ENCODE measurements at regions not wholly inside any gene's neighbourhood (a gene's known extent, or its start where the extent isn't known, plus 50 kb on each side); places are given as distances from the start of the nearest gene placed in this dataset.

GRCh38 chr13:73677048-73677601 lies 457.1 kb downstream of the KLF12 start:
- no peak overlapping the region for H3K4me3 ChIP-seq (IDR thresholded peaks at IDR 0.05; ENCODE audit: insufficient read depth, low read depth, low read length)
- H3K79me2 ChIP-seq (ENCODE audit: insufficient read depth, low read depth): no peaks in the 10 kb centered on the region
- H3K27ac ChIP-seq: no peak overlapping the region
- no peaks in the 10 kb centered on the region for H3K4me1 ChIP-seq (ENCODE audit: low read depth, poor library complexity, severe bottlenecking)
- H3K9ac ChIP-seq: no peak overlapping the region
- no peak overlapping the region for H2AFZ ChIP-seq (ENCODE audit: low read depth)
- H4K20me1 ChIP-seq (ENCODE audit: insufficient read depth): no peaks in the 10 kb centered on the region
- H3K36me3 ChIP-seq (ENCODE audit: insufficient read depth): no peaks in the 10 kb centered on the region
- no peaks in the 10 kb centered on the region for H3K27me3 ChIP-seq (ENCODE audit: insufficient read depth, low read depth)
- TF ChIP-seq CTCF (conservative IDR thresholded peaks at IDR 0.05; ENCODE audit: low read depth, low read length): no peak
- H3K4me2 ChIP-seq: no peak overlapping the region

DNA sequence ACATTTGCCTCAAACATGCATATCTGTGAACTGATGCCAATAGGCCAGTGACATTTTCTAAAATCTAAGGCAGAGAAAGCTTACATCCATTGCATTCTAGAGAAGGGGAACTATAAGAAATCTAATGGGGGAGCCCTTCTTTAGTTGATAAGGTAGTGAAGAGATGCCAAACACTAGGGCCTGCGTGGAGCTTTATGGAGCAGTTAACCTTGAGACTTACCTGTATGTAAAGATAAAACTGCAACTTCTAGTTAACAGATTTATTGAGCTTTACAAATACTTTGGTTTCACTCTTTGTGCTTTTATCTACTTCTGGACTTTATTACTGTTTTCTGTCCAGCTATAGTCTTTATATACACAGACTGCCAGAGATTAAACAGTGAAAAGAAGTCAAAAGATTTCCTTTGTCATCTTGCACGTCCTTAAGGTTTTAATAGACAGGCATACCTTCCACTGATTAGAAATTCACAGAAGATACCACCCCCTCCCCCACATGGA lies 457.6 kb downstream of the KLF12 start:
- no peaks in the 10 kb centered on the region for H3K79me2 ChIP-seq (ENCODE audit: insufficient read depth, low read depth)
- no peak overlapping the region for H3K4me3 ChIP-seq (IDR thresholded peaks at IDR 0.05; ENCODE audit: insufficient read depth, low read depth, low read length)
- no peaks in the 10 kb centered on the region for H3K4me1 ChIP-seq (ENCODE audit: low read depth, poor library complexity, severe bottlenecking)
- no peak for TF ChIP-seq CTCF (conservative IDR thresholded peaks at IDR 0.05; ENCODE audit: low read depth, low read length)
- no peak overlapping the region for H3K27ac ChIP-seq
- no peak overlapping the region for H2AFZ ChIP-seq (ENCODE audit: low read depth)
- no peaks in the 10 kb centered on the region for H4K20me1 ChIP-seq (ENCODE audit: insufficient read depth)
- H3K27me3 ChIP-seq (ENCODE audit: insufficient read depth, low read depth): no peaks in the 10 kb centered on the region
- H3K9ac ChIP-seq: no peak overlapping the region
- no peak overlapping the region for H3K4me2 ChIP-seq
- no peaks in the 10 kb centered on the region for H3K36me3 ChIP-seq (ENCODE audit: insufficient read depth)

GRCh38 chr13:73675821-73676220 lies 458.4 kb downstream of the KLF12 start:
- Histone ChIP-seq H3K4me3 (IDR thresholded peaks at IDR 0.05; ENCODE audit: insufficient read depth, low read depth, low read length) (no peak overlapping the region), H3K4me1 (ENCODE audit: low read depth, poor library complexity, severe bottlenecking) (no peaks in the 10 kb centered on the region), H2AFZ (ENCODE audit: low read depth) (no peak overlapping the region), H3K27me3 (ENCODE audit: insufficient read depth, low read depth) (no peaks in the 10 kb centered on the region), H3K4me2 (no peak overlapping the region), H3K79me2 (ENCODE audit: insufficient read depth, low read depth) (no peaks in the 10 kb centered on the region), H3K36me3 (ENCODE audit: insufficient read depth) (no peaks in the 10 kb centered on the region), H3K9ac (no peak overlapping the region), H3K27ac (no peak overlapping the region), H4K20me1 (ENCODE audit: insufficient read depth) (no peaks in the 10 kb centered on the region)
- no peak for TF ChIP-seq CTCF (conservative IDR thresholded peaks at IDR 0.05; ENCODE audit: low read depth, low read length)

DNA sequence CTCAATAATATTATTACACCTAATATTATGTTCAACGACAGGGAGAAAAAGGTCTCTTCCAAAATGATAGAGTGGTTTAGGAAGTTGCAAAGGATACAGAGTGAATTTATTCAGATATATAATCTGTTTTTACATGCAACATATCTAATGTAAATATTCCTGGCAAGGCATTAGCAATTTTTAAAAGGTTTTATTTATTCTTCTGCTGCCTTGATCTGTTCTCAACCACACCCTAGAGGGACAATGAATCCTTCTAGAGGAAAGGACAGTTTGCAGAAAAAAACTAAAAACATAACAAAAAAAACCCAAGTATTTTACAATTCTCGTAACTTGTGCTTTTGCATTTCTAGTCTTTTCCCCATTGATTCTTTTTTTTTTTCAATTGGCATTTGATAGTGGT lies 459.6 kb downstream of the KLF12 start:
- Histone ChIP-seq H3K4me1 (ENCODE audit: low read depth, poor library complexity, severe bottlenecking) (no peaks in the 10 kb centered on the region), H3K4me2 (no peak overlapping the region), H4K20me1 (ENCODE audit: insufficient read depth) (no peaks in the 10 kb centered on the region), H3K9ac (no peak overlapping the region), H3K4me3 (IDR thresholded peaks at IDR 0.05; ENCODE audit: insufficient read depth, low read depth, low read length) (no peak overlapping the region), H3K79me2 (ENCODE audit: insufficient read depth, low read depth) (no peaks in the 10 kb centered on the region), H3K27ac (no peak overlapping the region), H2AFZ (ENCODE audit: low read depth) (no peak overlapping the region), H3K27me3 (ENCODE audit: insufficient read depth, low read depth) (no peaks in the 10 kb centered on the region), H3K36me3 (ENCODE audit: insufficient read depth) (no peaks in the 10 kb centered on the region)
- no peak for TF ChIP-seq CTCF (conservative IDR thresholded peaks at IDR 0.05; ENCODE audit: low read depth, low read length)
